Neural cell (in vitro differentiated cells): ENCODE measurements at regions not wholly inside any gene's neighbourhood (a gene's known extent, or its start where the extent isn't known, plus 50 kb on each side); places are given as distances from the start of the nearest gene placed in this dataset.

Source experiments
- H2AFZ ChIP-seq: fragments of 200-600, 300-800 bp; sonication (generic), shearing (Covaris generic); 2 replicates; pipeline ENCODE4 v1.6.0; 2014; ENCODE audit warnings: low read depth, mild to moderate bottlenecking, antibody characterized with exemption, low read length, moderate library complexity
- H3F3A ChIP-seq: fragments of 200-600 bp; shearing (Covaris generic); 2 replicates; pipeline ENCODE4 v1.6.1; 2016; ENCODE audit warnings: mild to moderate bottlenecking, moderate library complexity, mixed read lengths, antibody characterized with exemption, low read length; ENCODE audit not compliant: insufficient read depth, poor library complexity, severe bottlenecking
- H3K27ac ChIP-seq: fragments of 200-600, 300-800 bp; sonication (generic), shearing (Covaris generic); 2 replicates; pipeline ENCODE4 v1.5.1; 2014; ENCODE audit warnings: mild to moderate bottlenecking, low read length, moderate library complexity
- H3K27me3 ChIP-seq: fragments of 300-800, 200-600 bp; sonication (generic), shearing (Covaris generic); 2 replicates; pipeline ENCODE4 v1.6.0; 2014; ENCODE audit warnings: mild to moderate bottlenecking, low read depth, low read length, moderate library complexity; ENCODE audit not compliant: insufficient read depth
- H3K36me3 ChIP-seq: fragments of 300-800, 200-600 bp; sonication (generic), shearing (Covaris generic); 2 replicates; pipeline ENCODE4 v1.5.1; 2014; ENCODE audit warnings: mild to moderate bottlenecking, antibody characterized with exemption, low read length, moderate library complexity; ENCODE audit not compliant: insufficient read depth
- H3K4me2 ChIP-seq: fragments of 300-800, 200-600 bp; sonication (generic), shearing (Covaris generic); 2 replicates; pipeline ENCODE4 v1.6.0; 2014; ENCODE audit warnings: mild to moderate bottlenecking, low read length
- H3K4me3 ChIP-seq: fragments of 300-800, 200-600 bp; sonication (generic), shearing (Covaris generic); 2 replicates; pipeline ENCODE4 v1.5.1; 2014; ENCODE audit warnings: mild to moderate bottlenecking, low read length, moderate library complexity
- H3K79me2 ChIP-seq: fragments of 200-600 bp; shearing (Covaris generic); replicated peaks from 2 replicates; pipeline ENCODE4 v1.6.0; 2014; ENCODE audit warnings: mild to moderate bottlenecking, low read length, moderate library complexity; ENCODE audit not compliant: insufficient read depth
- H3K9ac ChIP-seq: fragments of 300-800, 200-600 bp; sonication (generic), shearing (Covaris generic); 2 replicates; pipeline ENCODE4 v1.6.1; 2016; ENCODE audit warnings: mild to moderate bottlenecking, low read length, mixed read lengths
- H3K9me2 ChIP-seq: fragments of 200-600 bp; shearing (Covaris generic); 2 replicates; pipeline ENCODE4 v1.6.1; 2016; ENCODE audit warnings: mild to moderate bottlenecking, low read length, mixed read lengths; ENCODE audit not compliant: insufficient read depth
- H3K9me3 ChIP-seq: fragments of 200-600, 300-800 bp; sonication (generic), shearing (Covaris generic); 2 replicates; pipeline ENCODE4 v1.6.1; 2016; ENCODE audit warnings: mild to moderate bottlenecking, mixed run types, low read length, moderate library complexity, mixed read lengths
- H4K20me1 ChIP-seq: fragments of 200-600 bp; shearing (Covaris generic); 2 replicates; pipeline ENCODE4 v1.6.1; 2016; ENCODE audit warnings: mild to moderate bottlenecking, mixed run types; ENCODE audit not compliant: insufficient read depth
- CTCF ChIP-seq: fragments of 450-650 bp; IDR thresholded peaks from 2 replicates; pipeline ENCODE4 v1.5.1; 2014; ENCODE audit warnings: antibody characterized with exemption, mild to moderate bottlenecking, moderate library complexity; ENCODE audit not compliant: poor library complexity, severe bottlenecking
- EP300 ChIP-seq: fragments of 450-650 bp; conservative IDR thresholded peaks from 2 replicates; pipeline ENCODE4 v1.6.1; 2014; ENCODE audit warnings: antibody characterized with exemption, mild to moderate bottlenecking, moderate library complexity; ENCODE audit not compliant: poor library complexity, severe bottlenecking
- EZH2 ChIP-seq: fragments of 200-600, 300-800 bp; shearing (Covaris generic), sonication (generic); IDR thresholded peaks from 2 replicates; pipeline ENCODE4 v1.6.1; 2014; ENCODE audit warnings: antibody characterized with exemption, low read length, borderline replicate concordance, mild to moderate bottlenecking; ENCODE audit not compliant: insufficient read depth, poor library complexity, severe bottlenecking
- MXI1 ChIP-seq: fragments of 450-650 bp; conservative IDR thresholded peaks from 2 replicates; pipeline ENCODE4 v1.6.1; 2014; ENCODE audit warnings: antibody characterized with exemption, mild to moderate bottlenecking; ENCODE audit not compliant: poor library complexity, severe bottlenecking
- POLR2AphosphoS5 ChIP-seq: IDR thresholded peaks from 2 replicates; pipeline ENCODE4 v1.6.1; 2012
- RAD21 ChIP-seq: fragments of 450-650 bp; conservative IDR thresholded peaks from 2 replicates; pipeline ENCODE4 v1.6.1; 2014; ENCODE audit warnings: antibody characterized with exemption, mild to moderate bottlenecking, moderate library complexity
- REST ChIP-seq: IDR thresholded peaks from 2 replicates; pipeline ENCODE4 v1.6.1; 2012; ENCODE audit warnings: borderline replicate concordance
- SMC3 ChIP-seq: fragments of 450-650 bp; conservative IDR thresholded peaks from 2 replicates; pipeline ENCODE4 v1.6.1; 2014; ENCODE audit warnings: antibody characterized with exemption, mild to moderate bottlenecking, moderate library complexity; ENCODE audit not compliant: poor library complexity
- TAF1 ChIP-seq: IDR thresholded peaks from 2 replicates; pipeline ENCODE4 v1.6.1; 2012; ENCODE audit warnings: low read depth

- Histone ChIP-seq H2AFZ (no peak overlapping the region), H3K27me3 (no peaks in the 10 kb centered on the region), H4K20me1 (no peaks in the 10 kb centered on the region), H3K27ac (peak overlapping the region; percentile 69), H3K9me3 (no peaks in the 10 kb centered on the region), H3K36me3 (no peaks in the 10 kb centered on the region), H3F3A (no peaks in the 10 kb centered on the region), H3K79me2 (no peaks in the 10 kb centered on the region), H3K4me2 (no peak overlapping the region), H3K9me2 (no peaks in the 10 kb centered on the region), H3K4me3 (peak overlapping the region; percentile 53), H3K9ac (peak overlapping the region; percentile 49)
- no peak for TF ChIP-seq CTCF
- no peak for TF ChIP-seq MXI1
- TF ChIP-seq REST: peak; percentile 26
- TF ChIP-seq RAD21: no peak
- TF ChIP-seq EP300: no peak
- no peak for TF ChIP-seq TAF1
- no peak for TF ChIP-seq EZH2
Observed at GRCh38 chr11:113579292-113579940, 104.2 kb upstream of the DRD2 start.

GRCh38 chr11:113578715-113579250, 103.6 kb upstream of the DRD2 start:
- Histone ChIP-seq H3K9me3 (no peaks in the 10 kb centered on the region), H3K4me3 (peak overlapping the region; percentile 53), H3K27ac (peak overlapping the region; percentile 69), H3K79me2 (no peaks in the 10 kb centered on the region), H2AFZ (no peak overlapping the region), H3K4me2 (no peak overlapping the region), H4K20me1 (no peaks in the 10 kb centered on the region), H3K9me2 (no peaks in the 10 kb centered on the region), H3K27me3 (no peaks in the 10 kb centered on the region), H3K9ac (peak overlapping the region; percentile 49), H3F3A (no peaks in the 10 kb centered on the region), H3K36me3 (no peaks in the 10 kb centered on the region)
- TF ChIP-seq RAD21 (no peak), REST (no peak), SMC3 (no peak), POLR2AphosphoS5 (no peak), EZH2 (no peak), EP300 (no peak), TAF1 (no peak), CTCF (no peak), MXI1 (no peak)
